Activated naive CD4-positive, alpha-beta T cell treated with Interleukin-2 at 50 U/mL for 16 hours (primary cell): ENCODE measurements at regions not wholly inside any gene's neighbourhood (a gene's known extent, or its start where the extent isn't known, plus 50 kb on each side); places are given as distances from the start of the nearest gene placed in this dataset.
"Not testable (repeated sequence)": the region's sequence is repeated elsewhere in the genome, so short reads cannot be mapped to it uniquely, and the experiment has no call there.

Experiments used
- DNase-seq: peaks from one replicate; pipeline ENCODE4 v3.0.0-alpha.2; 2020

- no peak for DNase-seq
These were observed 935.5 kb downstream of the RAB28 start for GRCh38 chr4:12548678-12549077.

GRCh38 chr4:12545812-12546211 is 938.3 kb downstream of the RAB28 start:
- no peak for DNase-seq

GRCh38 chr4:12538162-12538561 is 946.0 kb downstream of the RAB28 start:
- DNase-seq: no peak

GRCh38 chr4:12534684-12535083 is 949.5 kb downstream of the RAB28 start:
- no peak for DNase-seq

GRCh38 chr4:12519426-12519825 is 964.7 kb downstream of the RAB28 start:
- DNase-seq: no peak

GRCh38 chr4:12507868-12508481 is 976.2 kb downstream of the RAB28 start:
- no peak for DNase-seq

- DNase-seq: no peak
These were observed 983.7 kb downstream of the RAB28 start for GRCh38 chr4:12500409-12500808.

- no peak for DNase-seq
These were observed 984.4 kb downstream of the RAB28 start for GRCh38 chr4:12499693-12500092.

GRCh38 chr4:12495211-12495610 is 988.9 kb downstream of the RAB28 start:
- DNase-seq: no peak

GRCh38 chr4:12492730-12493393 is 991.3 kb downstream of the RAB28 start:
- no peak for DNase-seq

- DNase-seq: no peak
These were observed 995.5 kb downstream of the RAB28 start for GRCh38 chr4:12488672-12489071.

- DNase-seq: no peak
These were observed 997.1 kb downstream of the RAB28 start for GRCh38 chr4:12487000-12487399.

GRCh38 chr4:12472087-12472486 is 1012.1 kb downstream of the RAB28 start:
- DNase-seq: no peak

GRCh38 chr4:12471193-12471592 is 1012.9 kb downstream of the RAB28 start:
- DNase-seq: no peak

GRCh38 chr4:12461576-12461975 is 1022.6 kb downstream of the RAB28 start:
- DNase-seq: not testable (repeated sequence)

- DNase-seq: no peak
These were observed 1025.0 kb downstream of the RAB28 start for GRCh38 chr4:12459126-12459525.

GRCh38 chr4:12458621-12459020 is 1025.5 kb downstream of the RAB28 start:
- DNase-seq: no peak

- DNase-seq: no peak
These were observed 1023.6 kb upstream of the HS3ST1 start for GRCh38 chr4:12452291-12452690.

GRCh38 chr4:12447451-12447850 is 1018.8 kb upstream of the HS3ST1 start:
- DNase-seq: no peak

- no peak for DNase-seq
These were observed 1018.0 kb upstream of the HS3ST1 start for GRCh38 chr4:12446657-12447185.

- no peak for DNase-seq
These were observed 1017.6 kb upstream of the HS3ST1 start for GRCh38 chr4:12446256-12446655.

- DNase-seq: no peak
These were observed 1017.1 kb upstream of the HS3ST1 start for GRCh38 chr4:12445711-12446235.

GRCh38 chr4:12439633-12440305 is 1011.1 kb upstream of the HS3ST1 start:
- no peak for DNase-seq

- DNase-seq: not testable (repeated sequence)
These were observed 1002.6 kb upstream of the HS3ST1 start for GRCh38 chr4:12431259-12431658.
